Gastrocnemius medialis (tissue), 4 donors: ENCODE measurements at regions not wholly inside any gene's neighbourhood (a gene's known extent, or its start where the extent isn't known, plus 50 kb on each side); places are given as distances from the start of the nearest gene placed in this dataset.

Experiments used
- ATAC-seq, 2 donors: fragments of 150-250 bp; one replicate each; pipeline ENCODE4 v1.9.1; 2016
- DNase-seq, 2 donors: peaks; one replicate each; pipeline ENCODE4 v3.0.0-alpha.2; 2019
- H3K27ac ChIP-seq, 4 donors: fragments of 200-600 bp; sonication (generic); 1 replicate in 1 of 4; 2 replicates in 3 of 4; pipeline ENCODE4 v1.5.1; 2016 to 2018; ENCODE audit warnings: mild to moderate bottlenecking in 2 of 4, moderate library complexity in 1 of 4
- H3K27me3 ChIP-seq, 3 donors: fragments of 200-600 bp; sonication (generic) in 2 of 3; 1 replicate in 1 of 3; 2 replicates in 2 of 3; pipeline versions ENCODE4 v1.5.1 to v1.6.0; 2016 to 2019; ENCODE audit warnings: mild to moderate bottlenecking in 1 of 3, moderate library complexity in 1 of 3
- H3K36me3 ChIP-seq, 2 donors: fragments of 200-600 bp; sonication (generic) in 1 of 2; one replicate each; pipeline ENCODE4 v1.5.1; 2017 to 2018
- H3K4me1 ChIP-seq, 2 donors: fragments of 200-600 bp; sonication (generic) in 1 of 2; one replicate each; pipeline ENCODE4 v1.5.1; 2016 to 2017; ENCODE audit warnings: mild to moderate bottlenecking in 2 of 2
- H3K4me3 ChIP-seq, 4 donors: fragments of 200-600 bp; sonication (generic) in 3 of 4; 1 replicate in 1 of 4; 2 replicates in 3 of 4; pipeline ENCODE4 v1.5.1; 2016 to 2019; ENCODE audit warnings: mild to moderate bottlenecking in 2 of 4
- H3K9me3 ChIP-seq, 3 donors: fragments of 200-600 bp; sonication (generic) in 2 of 3; 1 replicate in 1 of 3; 2 replicates in 2 of 3; pipeline ENCODE4 v1.5.1; 2016 to 2019
- CTCF ChIP-seq, 5 experiments: fragments of 450-650 bp in 3 of 5; fragments of 200-600 bp in 2 of 5; sonication (generic) in 2 of 5; IDR thresholded peaks in 4 of 5; conservative IDR thresholded peaks in 1 of 5; 1 replicate in 4 of 5; 2 replicates in 1 of 5; pipeline ENCODE4 v1.5.1; 2016 to 2019; ENCODE audit warnings: antibody characterized with exemption in 5 of 5, mild to moderate bottlenecking in 3 of 5, moderate library complexity in 3 of 5
- POLR2A ChIP-seq, 2 donors: fragments of 450-650 bp; IDR thresholded peaks; one replicate each; pipeline ENCODE4 v1.6.1; 2017; ENCODE audit warnings: antibody characterized with exemption in 2 of 2, mild to moderate bottlenecking in 2 of 2, moderate library complexity in 2 of 2
- in situ Hi-C, 4 donors: fragments of 200-750 bp; cut with MboI; loops; one replicate each; pipeline versions ENCODE4 v1.15.0 to v1.8.0; 2017; ENCODE audit warnings: low sequenced_read_pairs in 4 of 4
- intact Hi-C: fragments of 100-400 bp; cut with DNase I; formaldehyde crosslinking; loops from one replicate; pipeline ENCODE4 v1.15.1; 2023; ENCODE audit warnings: low total_unique reads

GRCh38 chr7:12766416-12766815, 79.0 kb downstream of the ARL4A start:
- intact Hi-C loops = no loop called here
- H3K9me3 ChIP-seq = no peaks in the 10 kb centered on the region
- DNase-seq (no peak), ATAC-seq (no peak)
- H3K27me3 ChIP-seq = no peaks in the 10 kb centered on the region
- H3K27ac ChIP-seq = no peak overlapping the region
- TF ChIP-seq POLR2A (IDR thresholded peaks at IDR 0.05) = no peak
- no peak for TF ChIP-seq CTCF (IDR thresholded peaks at IDR 0.05 in 4 of 5, conservative IDR thresholded peaks at IDR 0.05 in 1 of 5)
- H3K4me3 ChIP-seq = no peak overlapping the region
- in situ Hi-C loops = no loop called here
- peaks cover 10 to 28% of the 10 kb centered on the region in 2 donors for H3K4me1 ChIP-seq
- H3K36me3 ChIP-seq = no peaks in the 10 kb centered on the region

GRCh38 chr7:12768948-12769347, 81.5 kb downstream of the ARL4A start:
- H3K27me3 ChIP-seq = no peaks in the 10 kb centered on the region
- TF ChIP-seq CTCF (IDR thresholded peaks at IDR 0.05 in 4 of 5, conservative IDR thresholded peaks at IDR 0.05 in 1 of 5) = no peak
- TF ChIP-seq POLR2A (IDR thresholded peaks at IDR 0.05) = no peak
- no peak overlapping the region for H3K27ac ChIP-seq
- H3K36me3 ChIP-seq = no peaks in the 10 kb centered on the region
- no peak for DNase-seq
- peaks cover 17 to 22% of the 10 kb centered on the region in 2 donors for H3K4me1 ChIP-seq
- no peaks in the 10 kb centered on the region for H3K9me3 ChIP-seq
- no peak for ATAC-seq
- in situ Hi-C loops (no loop called here), intact Hi-C loops (no loop called here)
- H3K4me3 ChIP-seq = no peak overlapping the region

GRCh38 chr7:12769444-12769843, 82.0 kb downstream of the ARL4A start:
- H3K9me3 ChIP-seq = no peaks in the 10 kb centered on the region
- H3K27me3 ChIP-seq = no peaks in the 10 kb centered on the region
- in situ Hi-C loops (no loop called here), intact Hi-C loops (no loop called here)
- TF ChIP-seq POLR2A (IDR thresholded peaks at IDR 0.05) (no peak), CTCF (IDR thresholded peaks at IDR 0.05 in 4 of 5, conservative IDR thresholded peaks at IDR 0.05 in 1 of 5) (no peak)
- no peaks in the 10 kb centered on the region for H3K36me3 ChIP-seq
- no peak overlapping the region for H3K4me3 ChIP-seq
- H3K27ac ChIP-seq = no peak overlapping the region
- H3K4me1 ChIP-seq = peaks cover 17 to 20% of the 10 kb centered on the region in 2 donors
- DNase-seq (no peak), ATAC-seq (no peak)

GRCh38 chr7:12770227-12770975, 83.0 kb downstream of the ARL4A start:
- no peak for TF ChIP-seq POLR2A (IDR thresholded peaks at IDR 0.05)
- TF ChIP-seq CTCF (IDR thresholded peaks at IDR 0.05 in 4 of 5, conservative IDR thresholded peaks at IDR 0.05 in 1 of 5) = no peak
- no peak overlapping the region for H3K27ac ChIP-seq
- no peak overlapping the region for H3K4me3 ChIP-seq
- in situ Hi-C loops = no loop called here
- no peaks in the 10 kb centered on the region for H3K36me3 ChIP-seq
- H3K4me1 ChIP-seq = peaks cover 17 to 20% of the 10 kb centered on the region in 2 donors
- no peaks in the 10 kb centered on the region for H3K27me3 ChIP-seq
- ATAC-seq (no peak), DNase-seq (no peak)
- intact Hi-C loops = loop anchor here (5.0 kb wide), 1 partner anchor 83 kb away; the partner anchor contains the start of gene ARL4A
- no peaks in the 10 kb centered on the region for H3K9me3 ChIP-seq
